ENCODE measurements at regions not wholly inside any gene's neighbourhood (a gene's known extent, or its start where the extent isn't known, plus 50 kb on each side); places are given as distances from the start of the nearest gene placed in this dataset.
"Not testable (repeated sequence)": the region's sequence is repeated elsewhere in the genome, so short reads cannot be mapped to it uniquely, and the experiment has no call there.

GRCh38 chr6:102759415-102759814 lies 1365.9 kb downstream of the GRIK2 start (continued):
- no peak for TF ChIP-seq KAT7 (CRISPR knock-in tag; IDR thresholded peaks at IDR 0.05; ENCODE audit: borderline replicate concordance)
- TF ChIP-seq JUN (CRISPR knock-in tag; IDR thresholded peaks at IDR 0.05) = no peak
- TF ChIP-seq TCF7 (CRISPR knock-in tag; IDR thresholded peaks at IDR 0.05; ENCODE audit: low read depth) = no peak
- TF ChIP-seq ZMAT4 (CRISPR knock-in tag; IDR thresholded peaks at IDR 0.05) = no peak
- no peak for TF ChIP-seq PRDM15 (CRISPR knock-in tag; IDR thresholded peaks at IDR 0.05)
- TF ChIP-seq TEAD1 (CRISPR knock-in tag; IDR thresholded peaks at IDR 0.05) = no peak
- TF ChIP-seq CDX4 (CRISPR knock-in tag; IDR thresholded peaks at IDR 0.05; ENCODE audit: borderline replicate concordance) = no peak
- no peak for TF ChIP-seq RELA (CRISPR knock-in tag; IDR thresholded peaks at IDR 0.05; ENCODE audit: borderline replicate concordance)
- TF ChIP-seq GTF2I (CRISPR knock-in tag; conservative IDR thresholded peaks at IDR 0.05) = no peak
- no peak for TF ChIP-seq ZNF138 (CRISPR knock-in tag; conservative IDR thresholded peaks at IDR 0.05)

GRCh38 chr6:102758536-102758935 lies 1365.0 kb downstream of the GRIK2 start:
- peak overlapping the region; percentile 60; the same call in 1 of the 2 replicates for H3K27ac Mint-ChIP-seq
- POLR2A ChIA-PET; H3K36me3 Mint-ChIP-seq; H3K9me3 Mint-ChIP-seq; DNase-seq (ENCODE audit: low spot score); H3K27me3 Mint-ChIP-seq (ENCODE audit: low read depth); ATAC-seq; CTCF ChIA-PET: not testable (repeated sequence)
- H3K4me1 Mint-ChIP-seq = peaks cover 11% of the 10 kb centered on the region
- peak overlapping the region; percentile 55 for H3K4me3 Mint-ChIP-seq

GRCh38 chr6:102749210-102749971 lies 1355.9 kb downstream of the GRIK2 start:
- ChIA-PET POLR2A (interaction anchor here (0.7 kb wide), 2 partner anchors 68 to 550 kb away, joined by 3 to 7 read pairs; no protein-coding TSS in a partner anchor), CTCF (no interaction called here)
- ATAC-seq = no peak

More at GRCh38 chr6:102749210-102749971, 1355.9 kb downstream of the GRIK2 start:
- peaks cover 2% of the 10 kb centered on the region; the same call in 1 of the 2 replicates for H3K36me3 Mint-ChIP-seq
- H3K4me1 Mint-ChIP-seq = no peaks in the 10 kb centered on the region
- no peak overlapping the region for H3K4me3 Mint-ChIP-seq
- no peak overlapping the region for H3K27ac Mint-ChIP-seq
- DNase-seq (ENCODE audit: low spot score) = no peak
- H3K9me3 Mint-ChIP-seq = no peaks in the 10 kb centered on the region
- TF ChIP-seq MAX (CRISPR knock-in tag; IDR thresholded peaks at IDR 0.05) = no peak
- no peak for TF ChIP-seq AR (CRISPR knock-in tag; IDR thresholded peaks at IDR 0.05)
- no peak for TF ChIP-seq ELF4 (CRISPR knock-in tag; IDR thresholded peaks at IDR 0.05; ENCODE audit: low read depth)
- TF ChIP-seq TCF7 (CRISPR knock-in tag; IDR thresholded peaks at IDR 0.05; ENCODE audit: low read depth) = no peak
- no peak for TF ChIP-seq E2F1 (CRISPR knock-in tag; IDR thresholded peaks at IDR 0.05)
- H3K27me3 Mint-ChIP-seq (ENCODE audit: low read depth) = no peaks in the 10 kb centered on the region

Data from WTC11 (cell line).